ENCODE measurements at regions not wholly inside any gene's neighbourhood (a gene's known extent, or its start where the extent isn't known, plus 50 kb on each side); places are given as distances from the start of the nearest gene placed in this dataset.
"Not testable (repeated sequence)": the region's sequence is repeated elsewhere in the genome, so short reads cannot be mapped to it uniquely, and the experiment has no call there.

GRCh38 chr6:165766026-165766425 lies 103.0 kb upstream of the PDE10A start:
- H3K27me3 ChIP-seq = no peaks in the 10 kb centered on the region
- TF ChIP-seq CTCF (IDR thresholded peaks at IDR 0.05) (no peak), POLR2A (IDR thresholded peaks at IDR 0.05) (no peak)
- H3K27ac ChIP-seq = no peak overlapping the region

GRCh38 chr6:165765256-165765655 lies 102.2 kb upstream of the PDE10A start:
- not testable (repeated sequence) for H3K4me3 ChIP-seq, DNase-seq, H3K9me3 ChIP-seq, H3K27ac ChIP-seq, H3K4me1 ChIP-seq, H3K36me3 ChIP-seq, H3K27me3 ChIP-seq

More at GRCh38 chr6:165766026-165766425, 103.0 kb upstream of the PDE10A start:
- Histone ChIP-seq H3K4me3 (no peak overlapping the region), H3K9me3 (no peaks in the 10 kb centered on the region), H3K4me1 (no peaks in the 10 kb centered on the region), H3K36me3 (no peaks in the 10 kb centered on the region)
- DNase-seq = no peak

- DNase-seq = no peak
- Histone ChIP-seq H3K4me3 (no peak overlapping the region), H3K4me1 (no peaks in the 10 kb centered on the region), H3K27ac (no peak overlapping the region), H3K9me3 (no peaks in the 10 kb centered on the region), H3K36me3 (no peaks in the 10 kb centered on the region), H3K27me3 (no peaks in the 10 kb centered on the region)
- TF ChIP-seq POLR2A (IDR thresholded peaks at IDR 0.05) (no peak), CTCF (IDR thresholded peaks at IDR 0.05) (no peak)
These were observed 99.8 kb upstream of the PDE10A start for GRCh38 chr6:165762876-165763275.

GRCh38 chr6:165762125-165762524 lies 99.1 kb upstream of the PDE10A start:
- Histone ChIP-seq H3K27me3 (no peaks in the 10 kb centered on the region), H3K9me3 (no peaks in the 10 kb centered on the region), H3K36me3 (no peaks in the 10 kb centered on the region), H3K4me3 (no peak overlapping the region), H3K4me1 (no peaks in the 10 kb centered on the region), H3K27ac (no peak overlapping the region)
- TF ChIP-seq POLR2A (IDR thresholded peaks at IDR 0.05) = no peak
- TF ChIP-seq CTCF (IDR thresholded peaks at IDR 0.05) = no peak
- no peak for DNase-seq

- Histone ChIP-seq H3K4me1 (no peaks in the 10 kb centered on the region), H3K36me3 (no peaks in the 10 kb centered on the region), H3K9me3 (no peaks in the 10 kb centered on the region), H3K27ac (no peak overlapping the region), H3K27me3 (no peaks in the 10 kb centered on the region), H3K4me3 (no peak overlapping the region)
- no peak for DNase-seq
- TF ChIP-seq POLR2A (IDR thresholded peaks at IDR 0.05) (no peak), CTCF (IDR thresholded peaks at IDR 0.05) (no peak)
These were observed 97.8 kb upstream of the PDE10A start for GRCh38 chr6:165760803-165761185.

GRCh38 chr6:165760126-165760802 lies 97.2 kb upstream of the PDE10A start:
- Histone ChIP-seq H3K4me3 (no peak overlapping the region), H3K27me3 (no peaks in the 10 kb centered on the region), H3K9me3 (no peaks in the 10 kb centered on the region), H3K36me3 (no peaks in the 10 kb centered on the region), H3K27ac (no peak overlapping the region), H3K4me1 (no peaks in the 10 kb centered on the region)
- DNase-seq = no peak
- no peak for TF ChIP-seq POLR2A (IDR thresholded peaks at IDR 0.05)
- no peak for TF ChIP-seq CTCF (IDR thresholded peaks at IDR 0.05)
